Activated naive CD8-positive, alpha-beta T cell treated with anti-CD3 and anti-CD28 coated beads for 36 hours (primary cell): ENCODE measurements at regions not wholly inside any gene's neighbourhood (a gene's known extent, or its start where the extent isn't known, plus 50 kb on each side); places are given as distances from the start of the nearest gene placed in this dataset.

Source experiments
- DNase-seq: peaks from one replicate; pipeline ENCODE4 v3.0.0; 2021
- H3K27ac Mint-ChIP-seq: one replicate; pipeline ENCODE4 v1.8.0; 2022; ENCODE audit warnings: mild to moderate bottlenecking, moderate library complexity, mixed read lengths
- H3K27me3 Mint-ChIP-seq: one replicate; pipeline ENCODE4 v1.8.0; 2022; ENCODE audit warnings: mild to moderate bottlenecking, mixed read lengths
- H3K36me3 Mint-ChIP-seq: one replicate; pipeline ENCODE4 v1.8.0; 2021; ENCODE audit warnings: mild to moderate bottlenecking, mixed read lengths
- H3K4me1 Mint-ChIP-seq: one replicate; pipeline ENCODE4 v1.8.0; 2021; ENCODE audit warnings: mixed read lengths
- H3K4me3 Mint-ChIP-seq: one replicate; pipeline ENCODE4 v1.8.0; 2022; ENCODE audit warnings: mild to moderate bottlenecking, moderate library complexity, mixed read lengths
- H3K9me3 Mint-ChIP-seq: one replicate; pipeline ENCODE4 v1.8.0; 2022; ENCODE audit warnings: mixed read lengths

GRCh38 chr3:6155650-6156338 is 705.1 kb upstream of the GRM7 start:
- Mint-ChIP-seq H3K36me3 (no peaks in the 10 kb centered on the region), H3K9me3 (no peaks in the 10 kb centered on the region), H3K4me3 (no peak overlapping the region), H3K27ac (no peak overlapping the region), H3K4me1 (no peaks in the 10 kb centered on the region), H3K27me3 (no peaks in the 10 kb centered on the region)
- DNase-seq, result no peak

GRCh38 chr3:6165951-6166350 is 695.0 kb upstream of the GRM7 start:
- Mint-ChIP-seq H3K36me3 (no peaks in the 10 kb centered on the region), H3K4me1 (no peaks in the 10 kb centered on the region), H3K27me3 (no peaks in the 10 kb centered on the region), H3K9me3 (peaks cover 1% of the 10 kb centered on the region), H3K4me3 (no peak overlapping the region), H3K27ac (no peak overlapping the region)
- DNase-seq, result no peak

- H3K27ac Mint-ChIP-seq, result no peak overlapping the region
- peaks cover 1% of the 10 kb centered on the region for H3K9me3 Mint-ChIP-seq
- H3K27me3 Mint-ChIP-seq, result no peaks in the 10 kb centered on the region
- no peak for DNase-seq
- H3K4me3 Mint-ChIP-seq, result no peak overlapping the region
- H3K4me1 Mint-ChIP-seq, result no peaks in the 10 kb centered on the region
- no peaks in the 10 kb centered on the region for H3K36me3 Mint-ChIP-seq
Measured at GRCh38 chr3:6168256-6168655, 692.7 kb upstream of the GRM7 start.

- H3K4me3 Mint-ChIP-seq, result no peak overlapping the region
- H3K9me3 Mint-ChIP-seq, result peaks cover 1% of the 10 kb centered on the region
- no peaks in the 10 kb centered on the region for H3K4me1 Mint-ChIP-seq
- H3K36me3 Mint-ChIP-seq, result no peaks in the 10 kb centered on the region
- no peak overlapping the region for H3K27ac Mint-ChIP-seq
- no peaks in the 10 kb centered on the region for H3K27me3 Mint-ChIP-seq
- no peak for DNase-seq
Measured at GRCh38 chr3:6172871-6173642, 687.9 kb upstream of the GRM7 start.

- Mint-ChIP-seq H3K9me3 (peaks cover 1% of the 10 kb centered on the region), H3K4me3 (no peak overlapping the region), H3K27me3 (no peaks in the 10 kb centered on the region), H3K36me3 (no peaks in the 10 kb centered on the region), H3K4me1 (no peaks in the 10 kb centered on the region), H3K27ac (no peak overlapping the region)
- no peak for DNase-seq
Measured at GRCh38 chr3:6177417-6177816, 683.5 kb upstream of the GRM7 start.

GRCh38 chr3:6179761-6180160 is 681.2 kb upstream of the GRM7 start:
- no peak overlapping the region for H3K27ac Mint-ChIP-seq
- H3K36me3 Mint-ChIP-seq, result no peaks in the 10 kb centered on the region
- peaks cover 2% of the 10 kb centered on the region for H3K9me3 Mint-ChIP-seq
- H3K27me3 Mint-ChIP-seq, result no peaks in the 10 kb centered on the region
- H3K4me3 Mint-ChIP-seq, result no peak overlapping the region
- no peaks in the 10 kb centered on the region for H3K4me1 Mint-ChIP-seq
- no peak for DNase-seq

GRCh38 chr3:6180171-6180570 is 680.7 kb upstream of the GRM7 start:
- Mint-ChIP-seq H3K4me1 (no peaks in the 10 kb centered on the region), H3K27ac (no peak overlapping the region), H3K27me3 (no peaks in the 10 kb centered on the region), H3K9me3 (peaks cover 2% of the 10 kb centered on the region), H3K4me3 (no peak overlapping the region), H3K36me3 (no peaks in the 10 kb centered on the region)
- no peak for DNase-seq

- no peaks in the 10 kb centered on the region for H3K36me3 Mint-ChIP-seq
- no peaks in the 10 kb centered on the region for H3K27me3 Mint-ChIP-seq
- no peak overlapping the region for H3K27ac Mint-ChIP-seq
- peaks cover 2% of the 10 kb centered on the region for H3K9me3 Mint-ChIP-seq
- no peak for DNase-seq
- H3K4me1 Mint-ChIP-seq, result no peaks in the 10 kb centered on the region
- no peak overlapping the region for H3K4me3 Mint-ChIP-seq
Measured at GRCh38 chr3:6182476-6182875, 678.4 kb upstream of the GRM7 start.

GRCh38 chr3:6182909-6183308 is 678.0 kb upstream of the GRM7 start:
- H3K4me1 Mint-ChIP-seq, result no peaks in the 10 kb centered on the region
- H3K36me3 Mint-ChIP-seq, result no peaks in the 10 kb centered on the region
- H3K27ac Mint-ChIP-seq, result no peak overlapping the region
- no peak overlapping the region for H3K4me3 Mint-ChIP-seq
- DNase-seq, result no peak
- H3K9me3 Mint-ChIP-seq, result peaks cover 3% of the 10 kb centered on the region
- H3K27me3 Mint-ChIP-seq, result no peaks in the 10 kb centered on the region

GRCh38 chr3:6189384-6189783 is 671.5 kb upstream of the GRM7 start:
- H3K27ac Mint-ChIP-seq, result no peak overlapping the region
- H3K4me3 Mint-ChIP-seq, result no peak overlapping the region
- H3K9me3 Mint-ChIP-seq, result peaks cover 6% of the 10 kb centered on the region
- DNase-seq, result no peak
- no peaks in the 10 kb centered on the region for H3K36me3 Mint-ChIP-seq
- no peaks in the 10 kb centered on the region for H3K4me1 Mint-ChIP-seq
- no peaks in the 10 kb centered on the region for H3K27me3 Mint-ChIP-seq

- H3K4me1 Mint-ChIP-seq, result no peaks in the 10 kb centered on the region
- no peaks in the 10 kb centered on the region for H3K9me3 Mint-ChIP-seq
- DNase-seq, result no peak
- H3K4me3 Mint-ChIP-seq, result no peak overlapping the region
- H3K36me3 Mint-ChIP-seq, result no peaks in the 10 kb centered on the region
- no peaks in the 10 kb centered on the region for H3K27me3 Mint-ChIP-seq
- no peak overlapping the region for H3K27ac Mint-ChIP-seq
Measured at GRCh38 chr3:6204891-6205290, 656.0 kb upstream of the GRM7 start.

- no peak for DNase-seq
- Mint-ChIP-seq H3K27ac (no peak overlapping the region), H3K9me3 (no peaks in the 10 kb centered on the region), H3K27me3 (no peaks in the 10 kb centered on the region), H3K4me3 (no peak overlapping the region), H3K4me1 (no peaks in the 10 kb centered on the region), H3K36me3 (no peaks in the 10 kb centered on the region)
Measured at GRCh38 chr3:6216135-6217026, 644.5 kb upstream of the GRM7 start.

- Mint-ChIP-seq H3K27me3 (no peaks in the 10 kb centered on the region), H3K27ac (no peak overlapping the region), H3K9me3 (no peaks in the 10 kb centered on the region), H3K4me1 (no peaks in the 10 kb centered on the region), H3K4me3 (no peak overlapping the region), H3K36me3 (no peaks in the 10 kb centered on the region)
- DNase-seq, result no peak
Measured at GRCh38 chr3:6220447-6220846, 640.5 kb upstream of the GRM7 start.

- Mint-ChIP-seq H3K27me3 (no peaks in the 10 kb centered on the region), H3K36me3 (no peaks in the 10 kb centered on the region), H3K9me3 (no peaks in the 10 kb centered on the region), H3K27ac (no peak overlapping the region), H3K4me3 (no peak overlapping the region), H3K4me1 (no peaks in the 10 kb centered on the region)
- no peak for DNase-seq
Measured at GRCh38 chr3:6222069-6222468, 638.8 kb upstream of the GRM7 start.

- Mint-ChIP-seq H3K27ac (no peak overlapping the region), H3K9me3 (no peaks in the 10 kb centered on the region), H3K27me3 (no peaks in the 10 kb centered on the region), H3K36me3 (no peaks in the 10 kb centered on the region), H3K4me1 (no peaks in the 10 kb centered on the region), H3K4me3 (no peak overlapping the region)
- DNase-seq, result no peak
Measured at GRCh38 chr3:6223572-6223971, 637.3 kb upstream of the GRM7 start.
